Activated T-cell treated with anti-CD3 and anti-CD28 coated beads for 1 hour (primary cell): ENCODE measurements at regions not wholly inside any gene's neighbourhood (a gene's known extent, or its start where the extent isn't known, plus 50 kb on each side); places are given as distances from the start of the nearest gene placed in this dataset.

Experiments used
- DNase-seq: peaks from one replicate; pipeline ENCODE4 v3.0.0-alpha.2; 2020; ENCODE audit warnings: low read depth

DNA sequence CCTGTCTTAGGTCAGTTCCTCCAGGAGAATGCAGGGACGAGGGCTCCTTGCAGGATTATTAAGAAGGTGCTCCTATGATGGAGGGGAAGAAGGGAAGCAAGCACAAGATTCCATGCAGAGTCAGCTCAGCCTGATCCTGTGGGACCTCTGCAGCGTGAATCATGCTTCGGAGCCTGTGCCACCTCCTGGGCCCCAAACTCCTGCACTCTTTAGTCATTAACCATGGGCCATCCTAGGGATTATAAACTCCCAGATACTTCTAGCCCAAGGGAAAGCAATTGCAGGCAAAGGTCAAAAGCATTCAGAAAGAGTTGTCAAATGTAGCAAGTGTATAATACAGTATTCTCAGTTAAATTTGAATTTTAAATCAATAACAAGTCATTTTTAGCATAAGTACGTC lies 208.7 kb upstream of the PMEPA1 start:
- no peak for DNase-seq

DNA sequence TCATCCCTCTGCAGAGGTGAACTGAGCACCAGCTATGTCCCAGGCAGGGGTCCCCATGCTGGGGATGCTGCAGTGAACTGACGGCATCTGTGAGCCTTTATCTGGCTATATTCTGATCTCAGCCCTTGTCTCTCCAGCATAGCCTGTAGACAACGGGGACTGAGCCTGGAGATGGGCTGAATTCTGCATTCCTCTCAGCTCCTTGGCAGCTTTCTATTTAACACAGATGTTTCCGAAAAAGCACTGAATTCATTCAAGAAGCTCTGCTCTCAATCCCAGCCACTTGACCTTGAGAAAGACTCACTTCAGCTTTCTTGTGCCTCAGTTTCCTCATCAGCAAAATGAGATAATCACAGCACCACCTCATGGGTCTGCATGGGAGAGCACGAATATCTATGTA lies 204.4 kb upstream of the PMEPA1 start:
- DNase-seq = no peak

DNA sequence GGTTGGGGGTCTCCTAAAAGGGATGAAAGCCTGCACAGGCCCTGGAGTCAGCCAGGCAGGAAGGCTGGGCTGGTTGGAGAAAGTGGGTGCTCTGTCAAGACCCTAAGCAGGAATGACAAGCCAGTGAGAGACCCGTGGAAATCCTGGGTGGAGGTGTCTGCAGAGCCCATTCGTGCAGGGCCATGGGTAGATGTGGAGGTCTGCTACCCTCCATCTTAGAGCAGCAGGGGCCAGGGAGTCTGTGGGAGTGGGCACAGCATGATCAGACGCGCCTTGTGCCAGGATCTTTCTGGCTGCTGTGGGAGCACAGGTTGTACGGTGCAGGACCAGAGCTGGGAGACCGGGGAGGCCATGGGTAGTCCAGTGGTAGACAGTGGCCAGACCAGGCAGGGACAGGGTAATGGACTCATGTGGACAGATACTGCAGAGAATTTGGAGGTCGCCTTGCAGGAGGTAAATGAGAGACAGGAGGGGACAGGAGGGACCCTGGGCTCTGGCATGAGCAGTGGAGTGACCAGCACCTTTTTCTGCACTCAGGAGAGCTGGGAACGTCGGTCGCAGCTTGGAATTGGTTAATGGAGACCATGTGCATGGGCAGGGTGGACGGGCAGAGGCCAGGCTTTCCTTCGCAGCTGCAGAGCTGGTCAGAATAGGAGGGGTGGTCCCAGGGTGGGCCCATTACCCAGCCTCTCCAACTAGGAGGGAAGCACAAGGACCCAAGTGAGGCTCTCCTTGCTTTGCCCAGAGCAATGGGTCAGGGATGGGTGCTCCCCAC lies 203.5 kb upstream of the PMEPA1 start:
- DNase-seq = no peak

DNA sequence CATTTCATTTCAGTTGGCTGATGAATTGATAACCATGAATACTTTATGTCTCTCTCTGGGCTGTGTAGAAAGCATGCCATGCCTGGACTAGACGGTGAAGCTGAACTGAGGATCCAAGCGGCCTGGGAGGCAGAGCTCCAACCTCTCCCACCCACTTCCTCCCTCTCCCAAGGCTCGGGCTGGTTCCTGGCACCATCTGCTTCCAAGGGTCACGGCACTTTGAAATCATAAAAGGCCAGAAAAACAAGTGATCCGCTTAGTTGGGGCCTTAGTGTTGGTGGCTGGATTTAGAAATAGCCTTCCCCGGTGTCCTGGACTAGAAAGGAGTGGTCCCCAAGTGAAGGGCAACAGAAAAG lies 202.4 kb upstream of the PMEPA1 start:
- no peak for DNase-seq

DNA sequence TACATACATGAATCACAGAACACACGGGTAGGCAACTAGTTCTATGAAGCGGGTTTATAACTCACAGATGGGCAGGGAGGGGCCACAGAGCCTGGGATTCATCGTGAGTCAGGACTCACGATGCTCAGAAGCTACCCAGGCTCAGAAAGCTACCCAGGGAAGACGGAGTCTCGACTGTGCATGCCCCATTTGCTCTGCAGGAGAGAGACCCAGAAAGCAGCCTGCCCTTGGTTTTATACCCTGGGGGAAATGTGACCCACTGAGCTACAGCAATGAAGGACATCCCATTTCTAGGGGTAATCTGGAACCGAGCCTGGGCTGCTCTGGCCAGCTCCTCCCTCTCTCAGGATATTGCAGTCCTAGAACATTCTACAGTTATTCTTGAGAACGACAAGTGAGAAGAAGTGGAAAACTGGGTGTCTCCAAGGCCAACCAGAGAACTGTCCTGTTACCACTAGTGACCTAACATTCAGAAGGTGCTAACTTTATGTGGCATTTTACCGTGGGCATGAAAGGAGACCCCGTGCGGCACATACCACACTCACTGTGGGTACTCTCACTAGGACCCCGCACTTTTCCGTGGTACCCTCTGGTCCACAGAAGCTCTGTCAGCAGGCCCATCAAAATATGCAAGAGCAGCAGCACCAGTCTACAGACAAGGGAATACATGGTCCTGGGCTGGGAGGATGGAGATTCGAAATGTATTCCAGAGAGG lies 201.9 kb upstream of the PMEPA1 start:
- no peak for DNase-seq

DNA sequence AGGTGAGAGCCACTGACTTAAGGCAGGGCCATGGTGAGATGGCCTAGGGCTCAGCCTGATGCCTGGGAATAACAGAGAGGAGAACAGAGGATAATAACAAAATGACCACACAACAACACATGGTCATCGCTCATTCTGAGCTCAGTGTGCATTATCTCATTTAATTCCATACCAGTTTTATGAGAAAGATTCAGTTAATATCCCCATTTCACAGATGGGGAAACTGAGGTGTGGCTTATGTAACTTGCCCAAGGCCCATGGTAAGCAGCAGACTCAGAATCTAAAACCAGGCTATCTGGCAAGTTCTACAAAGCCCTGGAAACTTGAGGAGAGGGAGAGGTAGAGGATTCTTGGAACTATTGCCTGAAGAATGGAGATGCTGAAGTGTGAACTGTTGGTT lies 200.9 kb upstream of the PMEPA1 start:
- no peak for DNase-seq

DNA sequence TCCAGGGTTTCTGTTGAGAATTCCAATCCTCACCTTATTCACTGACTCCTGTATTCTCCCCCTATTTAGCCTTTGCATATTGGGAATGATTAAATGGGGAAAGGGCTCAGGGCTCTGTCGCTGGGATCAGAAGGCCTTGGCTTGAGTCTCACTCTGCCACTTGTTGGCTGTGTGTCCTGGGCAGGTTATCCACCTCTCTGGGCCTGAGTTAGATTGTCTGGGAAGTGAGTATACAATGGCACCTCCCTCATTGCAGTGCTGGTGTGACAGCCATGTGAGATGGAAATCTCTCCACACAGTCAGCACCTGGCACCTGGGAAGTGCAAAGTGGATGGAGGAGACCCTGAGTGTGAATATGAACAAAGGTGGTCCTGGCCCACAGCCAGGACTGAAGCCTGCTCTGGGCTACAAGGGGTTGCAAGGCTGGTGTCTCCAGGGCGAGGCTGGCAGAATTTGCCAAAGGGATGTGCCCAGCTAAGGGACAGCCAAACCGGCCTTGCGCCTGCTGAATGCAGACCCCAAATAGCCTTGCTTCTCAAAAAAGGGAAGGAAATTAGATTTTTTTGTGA lies 200.0 kb upstream of the PMEPA1 start:
- DNase-seq = no peak

DNA sequence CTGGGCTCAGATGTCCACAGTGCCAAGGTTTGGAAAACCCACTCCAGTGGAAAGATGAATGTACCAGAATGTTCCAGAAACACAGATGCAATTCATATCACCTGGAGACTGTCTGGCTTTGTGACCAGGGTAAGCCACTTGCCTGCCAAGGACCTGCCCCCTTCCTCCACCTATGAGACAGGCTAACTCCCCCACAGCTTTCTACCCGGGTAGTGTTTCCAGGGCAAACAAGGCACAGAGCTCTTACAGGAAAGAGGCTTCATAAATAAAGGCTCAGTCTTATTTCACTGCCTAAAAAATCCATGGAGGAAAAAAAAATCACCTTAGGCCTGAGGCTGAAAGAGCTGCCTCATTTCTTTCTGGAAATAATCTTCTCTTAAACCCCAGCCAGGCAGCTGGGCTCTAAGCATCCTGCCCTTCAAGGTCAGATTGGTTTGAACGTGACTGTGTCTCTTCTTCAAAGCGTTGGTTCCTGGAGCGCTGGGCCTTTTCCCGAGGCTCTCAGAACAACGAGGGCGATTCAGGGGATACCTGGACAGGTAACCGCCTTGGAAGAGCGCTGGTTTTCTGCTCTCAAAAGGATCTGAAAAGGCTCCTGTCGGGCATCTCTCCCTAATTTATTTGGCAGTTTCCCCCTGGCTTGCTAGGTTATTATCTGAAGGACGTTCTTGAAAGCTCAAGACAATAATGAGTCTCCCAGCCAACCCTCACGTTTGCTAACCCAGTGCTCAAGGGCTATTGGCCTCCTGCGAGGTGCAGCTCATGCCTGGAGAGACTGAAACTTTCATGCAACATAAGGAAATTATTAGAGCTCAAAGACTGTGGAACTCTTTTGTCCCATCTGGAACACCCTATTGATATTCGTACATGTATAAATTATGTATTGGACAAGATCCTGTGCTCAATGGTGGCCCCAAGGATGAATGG lies 199.2 kb upstream of the PMEPA1 start:
- no peak for DNase-seq

DNA sequence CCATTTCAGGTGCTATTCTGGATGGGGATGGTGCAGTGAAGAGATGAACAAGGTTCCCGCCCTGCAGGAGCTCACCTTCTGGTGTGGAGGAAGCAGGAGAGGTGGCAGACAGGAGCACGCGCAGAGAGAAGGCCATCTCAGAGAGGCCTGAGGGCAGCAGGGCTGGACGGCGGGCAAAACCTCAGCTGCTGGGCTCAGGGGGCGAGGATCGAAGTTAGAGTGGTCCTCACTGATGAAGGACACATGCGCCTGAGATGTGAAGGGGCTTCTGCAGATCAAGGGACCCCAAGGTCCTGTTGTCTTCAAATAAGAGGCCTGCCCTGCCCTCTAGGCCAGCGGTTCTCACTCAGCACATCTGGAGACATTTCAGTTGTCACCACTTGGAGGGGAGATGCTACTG lies 198.4 kb upstream of the PMEPA1 start:
- DNase-seq = no peak

DNA sequence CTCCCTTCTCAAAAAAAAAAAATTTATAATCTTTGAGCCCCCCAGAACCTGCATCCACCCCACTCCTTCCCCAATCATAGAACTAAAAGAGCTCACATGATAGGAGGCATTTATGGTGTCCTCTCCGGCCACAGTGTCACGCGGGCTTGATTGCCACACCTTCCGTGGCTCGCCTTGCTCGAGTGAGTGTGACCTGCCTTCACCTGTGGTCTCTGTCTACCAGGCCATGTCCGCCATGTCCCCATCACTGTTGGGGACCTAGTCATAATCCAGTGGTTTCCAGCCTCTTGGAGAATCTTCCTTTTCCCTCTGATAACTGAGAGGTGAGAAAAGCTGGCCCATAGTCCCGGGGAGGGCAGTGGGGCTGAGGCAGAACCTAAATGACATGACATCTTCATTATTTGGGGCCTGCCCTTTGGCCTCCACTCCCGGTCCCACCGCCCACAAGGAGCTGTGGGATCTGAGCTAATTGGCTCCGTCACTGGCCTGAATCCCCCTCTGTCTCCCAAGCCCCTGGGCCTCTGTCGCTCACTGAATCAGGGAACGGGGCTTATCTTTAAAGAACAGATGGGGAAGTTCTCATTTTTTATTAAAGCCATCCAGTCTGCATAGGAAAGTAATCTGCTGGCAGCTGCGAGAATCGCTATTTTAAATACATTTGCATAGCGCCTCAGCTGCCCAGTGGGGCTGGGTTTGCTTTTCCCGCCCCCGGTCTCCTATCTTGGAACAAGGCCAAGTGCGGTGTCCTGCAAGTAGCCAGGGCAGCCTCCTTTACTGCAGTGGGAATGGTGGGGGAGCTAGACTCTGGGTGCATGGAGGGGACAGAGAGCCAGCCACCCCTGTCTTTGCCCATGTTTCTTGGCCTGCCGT lies 197.6 kb upstream of the PMEPA1 start:
- no peak for DNase-seq

DNA sequence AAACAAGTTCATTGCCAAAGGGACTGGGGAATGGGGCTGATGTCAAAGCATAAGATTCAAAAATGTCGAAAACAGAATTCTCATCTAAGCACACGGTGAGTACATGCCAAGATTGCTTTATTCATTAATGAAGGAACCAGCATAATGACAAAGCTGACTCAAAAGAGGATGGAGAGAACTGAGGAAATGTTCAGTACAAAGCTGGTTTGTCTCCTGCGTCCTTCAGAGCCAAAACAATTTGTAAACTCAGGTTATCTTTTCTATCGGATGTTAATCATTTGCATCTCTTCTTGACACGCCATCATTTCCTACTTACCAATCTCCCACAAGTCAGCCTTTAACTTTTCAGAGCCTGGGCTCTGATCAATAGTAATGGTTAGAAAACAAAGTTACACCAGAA lies 195.6 kb upstream of the PMEPA1 start:
- no peak for DNase-seq

DNA sequence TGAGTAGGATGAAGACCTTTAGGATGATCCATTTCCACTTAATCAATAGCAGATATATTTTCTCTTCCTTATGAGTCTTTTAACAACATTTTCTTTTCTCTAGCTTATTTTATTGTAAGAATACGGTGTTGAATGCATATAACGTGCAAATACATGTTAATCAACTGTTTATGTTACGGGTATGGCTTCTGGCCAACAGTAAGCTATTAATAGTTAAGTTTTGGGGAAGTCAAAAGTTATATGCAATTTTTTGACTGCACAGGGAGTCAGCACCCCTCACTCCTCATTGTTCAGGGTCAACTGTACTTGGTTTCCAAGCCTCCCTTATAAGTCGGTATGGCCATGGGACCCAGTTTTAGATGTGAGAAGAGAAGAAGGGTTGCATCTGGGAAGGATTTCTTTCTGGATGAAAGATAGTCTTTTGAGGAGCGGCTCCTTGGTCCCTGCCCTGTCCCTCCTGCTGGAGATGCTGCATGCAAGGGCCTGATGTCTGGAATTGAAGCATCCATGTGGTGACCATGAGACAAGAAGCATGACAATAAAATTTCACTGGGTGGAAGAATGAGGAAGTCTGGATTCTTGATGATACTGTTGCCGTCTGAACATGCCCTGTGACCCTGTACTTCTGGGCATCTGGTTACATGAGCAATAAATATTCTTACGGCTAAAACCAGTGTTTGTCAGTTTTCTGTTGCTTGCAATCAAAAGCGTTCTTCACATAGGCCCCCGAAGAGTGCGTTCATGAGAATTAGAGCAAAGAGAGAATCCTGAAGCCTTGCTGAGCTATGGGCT lies 194.7 kb upstream of the PMEPA1 start:
- no peak for DNase-seq

DNA sequence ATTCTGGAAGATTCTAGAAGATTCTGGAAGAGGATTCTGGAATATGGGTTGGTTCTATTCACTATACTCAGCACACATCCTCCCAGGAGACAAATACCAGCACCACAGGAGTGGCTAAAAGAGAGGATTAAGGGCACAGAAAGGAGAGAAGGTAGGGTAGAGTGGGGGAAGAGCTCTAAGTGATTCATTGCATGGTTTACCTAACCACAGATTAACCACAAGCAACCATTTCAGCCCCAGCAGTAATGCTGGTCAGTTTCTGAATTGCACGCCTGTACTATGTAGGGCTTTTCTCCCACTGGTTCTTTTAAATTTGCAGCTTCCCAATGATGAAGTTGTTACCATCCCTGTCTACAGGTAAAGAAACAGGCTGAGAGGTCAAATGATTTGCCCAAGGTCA lies 192.7 kb upstream of the PMEPA1 start:
- no peak for DNase-seq

DNA sequence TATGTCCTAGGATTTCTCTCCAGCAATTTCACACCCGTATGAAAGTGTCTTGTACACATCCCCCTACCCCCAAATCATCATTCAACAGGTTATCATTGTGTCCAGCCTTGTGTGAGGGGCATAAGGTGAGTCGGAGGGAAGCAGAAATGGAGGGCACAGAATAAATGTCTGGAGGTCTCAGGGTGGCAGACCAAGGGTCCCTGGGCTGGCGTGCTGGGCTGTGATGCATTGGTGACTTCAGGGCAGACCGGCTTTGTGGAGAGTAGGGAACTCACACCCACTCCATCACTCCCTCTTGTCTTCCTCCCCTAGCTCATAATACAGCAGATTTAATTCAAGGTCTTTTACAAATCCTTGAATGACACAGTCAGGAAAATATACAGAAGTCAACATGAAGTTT lies 191.7 kb upstream of the PMEPA1 start:
- no peak for DNase-seq

DNA sequence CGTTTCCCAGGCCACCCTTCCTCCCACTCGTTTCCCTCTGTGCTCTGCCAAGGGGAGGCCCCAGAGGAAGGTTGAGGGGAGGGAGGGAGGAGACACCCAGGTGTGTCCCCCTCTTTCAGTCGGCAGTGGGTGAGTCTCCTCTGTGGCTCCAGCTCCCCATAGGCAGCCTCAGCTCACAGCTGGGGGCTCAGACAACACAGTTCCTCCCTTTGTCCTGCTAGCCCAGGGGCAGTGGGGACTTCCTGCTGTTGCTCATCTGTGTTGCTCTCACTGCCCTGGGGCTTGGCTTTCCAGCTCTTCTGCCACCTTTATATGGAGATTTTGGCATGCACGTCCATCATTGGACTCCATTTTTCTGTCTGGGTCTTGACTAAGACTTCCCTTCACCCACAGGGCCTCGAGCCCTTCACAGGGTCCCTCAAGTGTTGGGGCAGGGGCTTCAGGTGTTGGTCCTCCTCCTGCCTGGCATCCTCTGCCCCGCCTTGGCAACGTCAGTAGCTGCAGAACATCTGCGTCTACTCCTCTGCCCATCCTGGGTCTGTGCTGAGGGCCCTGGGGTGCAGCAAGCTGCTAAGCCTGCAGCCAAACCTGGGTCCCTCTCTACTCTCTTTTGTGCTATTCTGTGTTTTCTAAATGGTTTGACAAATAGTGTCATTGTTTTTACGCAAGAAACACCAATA lies 190.6 kb upstream of the PMEPA1 start:
- DNase-seq = no peak

DNA sequence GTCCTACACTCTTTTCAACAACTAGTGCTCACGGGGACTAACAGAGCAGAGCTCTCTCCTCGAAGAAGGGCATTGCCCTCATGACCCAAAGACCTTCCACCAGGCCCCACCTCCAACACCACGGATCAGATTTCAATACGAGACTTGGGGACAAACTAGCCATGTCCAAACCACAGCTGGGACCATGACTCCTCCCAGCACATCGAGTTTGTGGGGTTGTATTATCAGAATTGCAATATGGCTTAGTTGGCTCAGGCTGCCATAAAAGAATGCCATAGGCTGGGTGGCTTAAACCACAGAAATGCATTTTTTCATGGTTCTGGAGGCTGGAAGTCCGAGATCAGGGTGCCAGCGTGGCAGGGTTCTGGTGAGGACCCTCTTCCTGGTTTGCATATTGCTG lies 189.7 kb upstream of the PMEPA1 start:
- DNase-seq = no peak

DNA sequence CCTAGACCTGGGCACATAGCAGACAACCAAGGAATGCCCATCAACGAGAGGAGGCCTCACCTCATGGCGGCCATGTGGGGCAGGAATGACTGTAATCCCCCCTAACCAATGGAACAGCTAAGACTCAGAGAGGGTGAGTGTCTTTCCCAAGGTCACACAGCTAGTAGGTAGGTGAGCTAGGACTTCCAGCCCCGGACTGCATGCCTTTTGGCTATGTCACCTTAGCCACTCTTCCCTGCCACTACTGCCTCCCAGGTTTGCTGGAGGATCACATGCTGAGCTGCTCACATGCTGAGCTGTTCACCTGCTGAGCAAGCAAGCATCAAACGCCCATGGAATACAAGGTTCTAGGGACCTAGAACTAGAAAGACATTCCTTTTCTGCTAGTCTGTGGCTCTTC lies 188.5 kb upstream of the PMEPA1 start:
- no peak for DNase-seq

DNA sequence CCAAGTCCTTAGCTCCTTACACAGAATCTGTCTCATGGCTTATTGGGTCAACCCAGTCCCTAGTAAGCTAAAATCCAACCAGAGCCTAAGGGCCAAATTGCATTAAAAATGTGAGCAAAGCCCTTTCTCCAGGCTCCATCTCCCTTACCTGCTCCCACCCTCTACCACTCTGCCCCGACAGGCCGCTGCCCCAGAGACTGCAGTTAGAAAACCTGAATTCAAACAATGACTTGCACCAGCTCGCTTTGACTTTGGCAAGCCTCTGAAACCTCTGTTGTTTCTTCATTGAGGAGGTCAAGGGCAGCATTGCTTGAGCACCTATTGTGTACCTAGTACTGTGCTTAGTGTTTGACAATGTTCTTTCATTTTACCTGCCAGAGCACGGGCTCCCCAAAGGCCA lies 188.1 kb upstream of the PMEPA1 start:
- DNase-seq = no peak

DNA sequence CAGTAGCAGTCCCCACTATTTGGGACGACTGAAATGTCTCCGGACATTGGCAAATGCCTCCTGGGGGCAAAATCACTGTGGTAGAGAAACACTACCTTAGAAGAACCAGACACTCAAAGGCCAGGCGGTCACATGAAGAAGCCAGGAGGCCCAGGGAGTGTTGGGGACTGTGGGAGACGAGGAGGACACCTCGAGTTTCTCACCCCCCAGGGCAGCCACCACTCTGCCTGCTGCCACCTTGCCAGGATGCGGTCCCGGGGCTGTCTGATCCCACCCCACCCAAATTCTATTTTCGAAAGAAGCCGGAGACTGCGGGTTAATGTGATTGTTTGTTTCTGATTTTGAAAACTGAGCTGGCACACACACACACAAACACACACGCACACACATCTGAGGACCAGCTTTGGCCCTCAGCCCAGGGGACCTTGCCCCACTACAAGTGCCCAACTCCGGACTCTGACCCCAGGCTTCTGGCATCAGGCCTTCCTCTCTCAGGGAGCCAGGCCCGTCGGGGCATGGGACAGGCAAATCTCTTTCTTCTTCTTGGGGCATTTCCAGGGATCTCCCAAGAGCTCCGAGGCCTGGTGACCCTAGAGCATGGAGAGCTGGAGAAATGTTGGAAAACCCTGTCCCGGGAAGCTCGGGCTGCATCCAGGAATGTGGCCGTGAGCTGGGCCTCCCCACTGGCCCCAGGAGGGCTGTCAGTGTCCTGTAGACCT lies 187.5 kb upstream of the PMEPA1 start:
- no peak for DNase-seq
